SK-N-SH (cell line): ENCODE measurements at regions not wholly inside any gene's neighbourhood (a gene's known extent, or its start where the extent isn't known, plus 50 kb on each side); places are given as distances from the start of the nearest gene placed in this dataset.

Source experiments
- CTCF ChIA-PET: fragments of 300-600, 350-600 bp; formaldehyde crosslinking; extraction: SDS; loops from one replicate; lab custom pipeline; 2021; lab: Yijun Ruan, JAX
- POLR2A ChIA-PET: fragments of 350-600 bp; sonication (Branson Sonifier 250); formaldehyde crosslinking; extraction: SDS; loops from one replicate; lab custom pipeline; 2020; ENCODE audit warnings: antibody characterized with exemption, inconsistent platforms; lab: Yijun Ruan, JAX
- DNase-seq: peaks from one replicate; pipeline ENCODE4 v3.0.0; 2012
- H2AFZ ChIP-seq: fragments of 200-600 bp; sonication (generic); 2 replicates; pipeline ENCODE4 v1.8.1; 2016; ENCODE audit warnings: antibody characterized with exemption, mild to moderate bottlenecking, low read depth
- H3F3A ChIP-seq: fragments of 200-600 bp; sonication (generic); replicated peaks from 2 replicates; pipeline ENCODE3; 2016; ENCODE audit warnings: antibody characterized with exemption, mild to moderate bottlenecking; ENCODE audit not compliant: insufficient read depth
- H3K27ac ChIP-seq, 2 experiments: fragments of 200-500 bp in 1 of 2; fragments of 200-600 bp in 1 of 2; sonication (Bioruptor generic) in 1 of 2; sonication (generic), shearing (Covaris generic) in 1 of 2; 2 replicates each; pipeline versions ENCODE4 v1.5.1 to v1.6.1; 2014 to 2016; ENCODE audit warnings: low read depth in 2 of 2, inconsistent platforms in 1 of 2, low read length in 1 of 2, mild to moderate bottlenecking in 1 of 2, mixed read lengths in 1 of 2
- H3K27me3 ChIP-seq: fragments of 200-600 bp; sonication (generic), shearing (Covaris generic); 2 replicates; pipeline ENCODE4 v1.6.1; 2016; ENCODE audit warnings: mixed run types; ENCODE audit not compliant: insufficient read depth
- H3K36me3 ChIP-seq, 2 experiments: fragments of 200-500 bp in 1 of 2; fragments of 200-600 bp in 1 of 2; sonication (Bioruptor generic) in 1 of 2; sonication (generic) in 1 of 2; replicated peaks in 1 of 2; 2 replicates each; pipeline versions ENCODE3 to v1.5.1; 2014 to 2016; ENCODE audit warnings: low read length in 1 of 2, mild to moderate bottlenecking in 1 of 2; ENCODE audit not compliant: insufficient read depth in 2 of 2, control insufficient read depth in 1 of 2
- H3K4me1 ChIP-seq, 2 experiments: fragments of 200-500 bp in 1 of 2; fragments of 200-600 bp in 1 of 2; sonication (Bioruptor generic) in 1 of 2; sonication (generic), shearing (Covaris generic) in 1 of 2; 2 replicates each; pipeline versions ENCODE4 v1.5.1 to v1.6.1; 2014 to 2016; ENCODE audit warnings: low read depth in 1 of 2, low read length in 1 of 2, mixed run types in 1 of 2; ENCODE audit not compliant: insufficient read depth in 2 of 2, control insufficient read depth in 1 of 2
- H3K4me2 ChIP-seq: fragments of 200-600 bp; sonication (generic), shearing (Covaris generic); 2 replicates; pipeline ENCODE4 v1.6.1; 2017; ENCODE audit warnings: mixed run types
- H3K4me3 ChIP-seq, 2 experiments: fragments of 200-500 bp in 1 of 2; fragments of 200-600 bp in 1 of 2; sonication (Bioruptor generic) in 1 of 2; sonication (generic), shearing (Covaris generic) in 1 of 2; 2 replicates each; pipeline versions ENCODE4 v1.5.1 to v1.8.1; 2014 to 2016; ENCODE audit warnings: low read depth in 2 of 2, inconsistent platforms in 1 of 2, low read length in 1 of 2, mild to moderate bottlenecking in 1 of 2, mixed read lengths in 1 of 2, moderate library complexity in 1 of 2
- H3K79me2 ChIP-seq: fragments of 200-600 bp; sonication (generic); 2 replicates; pipeline ENCODE4 v1.8.1; 2017; ENCODE audit warnings: mild to moderate bottlenecking; ENCODE audit not compliant: insufficient read depth
- H3K9ac ChIP-seq: fragments of 200-600 bp; sonication (generic); 2 replicates; pipeline ENCODE4 v1.6.1; 2017; ENCODE audit warnings: mixed run types
- H3K9me2 ChIP-seq: fragments of 200-600 bp; sonication (generic); 2 replicates; pipeline ENCODE4 v1.6.1; 2017; ENCODE audit warnings: mixed run types
- H3K9me3 ChIP-seq: fragments of 200-600 bp; sonication (generic); 2 replicates; pipeline ENCODE4 v1.6.1; 2017; ENCODE audit warnings: mixed run types, mild to moderate bottlenecking, moderate library complexity
- H4K20me1 ChIP-seq: fragments of 200-600 bp; sonication (generic); 2 replicates; pipeline ENCODE4 v1.6.1; 2017; ENCODE audit warnings: mild to moderate bottlenecking, mixed run types; ENCODE audit not compliant: insufficient read depth
- EP300 ChIP-seq, 2 experiments: IDR thresholded peaks; 2 replicates each; pipeline versions ENCODE4 v1.4.0 to v1.6.1; 2012; ENCODE audit warnings: borderline replicate concordance in 1 of 2, low read depth in 1 of 2, low read length in 1 of 2
- EZH2phosphoT487 ChIP-seq: fragments of 200-600 bp; sonication (generic); IDR thresholded peaks from 2 replicates; pipeline ENCODE4 v1.6.1; 2017; ENCODE audit warnings: low read depth, mixed run types, mild to moderate bottlenecking, antibody characterized with exemption, moderate library complexity, borderline replicate concordance
- FOXJ3 ChIP-seq: sonication (generic); formaldehyde crosslinking; IDR thresholded peaks from 2 replicates; pipeline ENCODE4 v1.5.1; 2020; ENCODE audit warnings: mild to moderate bottlenecking, missing genetic modification reagents
- FOXM1 ChIP-seq: IDR thresholded peaks from 2 replicates; pipeline ENCODE4 v1.4.0; 2012; ENCODE audit warnings: low read depth, mild to moderate bottlenecking
- GATA2 ChIP-seq: sonication (generic); formaldehyde crosslinking; IDR thresholded peaks from 2 replicates; pipeline ENCODE4 v1.5.0; 2020; ENCODE audit warnings: mild to moderate bottlenecking, missing genetic modification reagents
- JUND ChIP-seq: IDR thresholded peaks from 2 replicates; pipeline ENCODE4 v1.4.0; 2012
- MXI1 ChIP-seq: IDR thresholded peaks from 2 replicates; pipeline ENCODE4 v1.6.1; 2012; ENCODE audit warnings: mild to moderate bottlenecking, low read depth, low read length, improper control_type of control experiment
- POLR2AphosphoS5 ChIP-seq: IDR thresholded peaks from 2 replicates; pipeline ENCODE4 v1.6.1; 2012; ENCODE audit warnings: low read depth, low read length
- RAD21 ChIP-seq: IDR thresholded peaks from 2 replicates; pipeline ENCODE4 v1.6.1; 2012; ENCODE audit warnings: mild to moderate bottlenecking, low read length
- RXRA ChIP-seq: IDR thresholded peaks from 2 replicates; pipeline ENCODE4 v1.4.0; 2012; ENCODE audit warnings: low read depth, mild to moderate bottlenecking, borderline replicate concordance
- YY1 ChIP-seq: IDR thresholded peaks from 2 replicates; pipeline ENCODE4 v1.4.0; 2012; ENCODE audit warnings: low read depth, mild to moderate bottlenecking
- WGBS: methylation state at CpG from one replicate; pipeline ENCODE4 v1.1.6; 2017; ENCODE audit warnings: low lambda C conversion rate; 5-methylcytosine and 5-hydroxymethylcytosine counted together
- TF ChIP-seq, protein P1 (sequence below): IDR thresholded peaks from 2 replicates; pipeline ENCODE4 v1.4.0; 2012; ENCODE audit warnings: low read depth, borderline replicate concordance
- TF ChIP-seq, protein P2 (sequence below): IDR thresholded peaks from 2 replicates; pipeline ENCODE4 v1.6.1; 2012; ENCODE audit warnings: mild to moderate bottlenecking, low read depth, low read length, moderate library complexity

- no peak overlapping the region for H3K9ac ChIP-seq
- DNase-seq = no peak
- no peaks in the 10 kb centered on the region for H3K9me3 ChIP-seq
- no peaks in the 10 kb centered on the region; a peak in 1 of 4 replicates for H3K4me1 ChIP-seq
- CTCF ChIA-PET = no interaction called here
- H2AFZ ChIP-seq = no peak overlapping the region
- TF ChIP-seq, protein P1, sequence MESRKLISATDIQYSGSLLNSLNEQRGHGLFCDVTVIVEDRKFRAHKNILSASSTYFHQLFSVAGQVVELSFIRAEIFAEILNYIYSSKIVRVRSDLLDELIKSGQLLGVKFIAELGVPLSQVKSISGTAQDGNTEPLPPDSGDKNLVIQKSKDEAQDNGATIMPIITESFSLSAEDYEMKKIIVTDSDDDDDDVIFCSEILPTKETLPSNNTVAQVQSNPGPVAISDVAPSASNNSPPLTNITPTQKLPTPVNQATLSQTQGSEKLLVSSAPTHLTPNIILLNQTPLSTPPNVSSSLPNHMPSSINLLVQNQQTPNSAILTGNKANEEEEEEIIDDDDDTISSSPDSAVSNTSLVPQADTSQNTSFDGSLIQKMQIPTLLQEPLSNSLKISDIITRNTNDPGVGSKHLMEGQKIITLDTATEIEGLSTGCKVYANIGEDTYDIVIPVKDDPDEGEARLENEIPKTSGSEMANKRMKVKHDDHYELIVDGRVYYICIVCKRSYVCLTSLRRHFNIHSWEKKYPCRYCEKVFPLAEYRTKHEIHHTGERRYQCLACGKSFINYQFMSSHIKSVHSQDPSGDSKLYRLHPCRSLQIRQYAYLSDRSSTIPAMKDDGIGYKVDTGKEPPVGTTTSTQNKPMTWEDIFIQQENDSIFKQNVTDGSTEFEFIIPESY = no peak
- TF ChIP-seq, all 33 proteins: peak for 0
- Histone ChIP-seq H3K27ac (no peak overlapping the region), H3K36me3 (no peaks in the 10 kb centered on the region), H3K4me2 (no peak overlapping the region), H4K20me1 (no peaks in the 10 kb centered on the region), H3F3A (no peaks in the 10 kb centered on the region), H3K9me2 (no peaks in the 10 kb centered on the region), H3K4me3 (no peak overlapping the region), H3K79me2 (no peaks in the 10 kb centered on the region), H3K27me3 (no peaks in the 10 kb centered on the region)
- WGBS = 3% methylated on average over 1 of the region's 1 CpG
- POLR2A ChIA-PET = no interaction called here
These were observed 972.7 kb downstream of the BRD1 start for GRCh38 chr22:48855013-48855412.

GRCh38 chr22:48853627-48854240 is 973.9 kb downstream of the BRD1 start:
- no peak overlapping the region for H2AFZ ChIP-seq
- no peaks in the 10 kb centered on the region for H3F3A ChIP-seq
- ChIA-PET POLR2A (no interaction called here), CTCF (no interaction called here)
- H4K20me1 ChIP-seq = no peaks in the 10 kb centered on the region
- H3K4me1 ChIP-seq = no peaks in the 10 kb centered on the region; a peak in 1 of 4 replicates
- no peak for DNase-seq
- no peak overlapping the region for H3K4me3 ChIP-seq
- no peak overlapping the region for H3K27ac ChIP-seq
- 7% methylated on average over 3 of the region's 7 CpGs for WGBS
- H3K9ac ChIP-seq = no peak overlapping the region
- H3K4me2 ChIP-seq = no peak overlapping the region
- no peaks in the 10 kb centered on the region for H3K36me3 ChIP-seq
- TF ChIP-seq, protein P2, sequence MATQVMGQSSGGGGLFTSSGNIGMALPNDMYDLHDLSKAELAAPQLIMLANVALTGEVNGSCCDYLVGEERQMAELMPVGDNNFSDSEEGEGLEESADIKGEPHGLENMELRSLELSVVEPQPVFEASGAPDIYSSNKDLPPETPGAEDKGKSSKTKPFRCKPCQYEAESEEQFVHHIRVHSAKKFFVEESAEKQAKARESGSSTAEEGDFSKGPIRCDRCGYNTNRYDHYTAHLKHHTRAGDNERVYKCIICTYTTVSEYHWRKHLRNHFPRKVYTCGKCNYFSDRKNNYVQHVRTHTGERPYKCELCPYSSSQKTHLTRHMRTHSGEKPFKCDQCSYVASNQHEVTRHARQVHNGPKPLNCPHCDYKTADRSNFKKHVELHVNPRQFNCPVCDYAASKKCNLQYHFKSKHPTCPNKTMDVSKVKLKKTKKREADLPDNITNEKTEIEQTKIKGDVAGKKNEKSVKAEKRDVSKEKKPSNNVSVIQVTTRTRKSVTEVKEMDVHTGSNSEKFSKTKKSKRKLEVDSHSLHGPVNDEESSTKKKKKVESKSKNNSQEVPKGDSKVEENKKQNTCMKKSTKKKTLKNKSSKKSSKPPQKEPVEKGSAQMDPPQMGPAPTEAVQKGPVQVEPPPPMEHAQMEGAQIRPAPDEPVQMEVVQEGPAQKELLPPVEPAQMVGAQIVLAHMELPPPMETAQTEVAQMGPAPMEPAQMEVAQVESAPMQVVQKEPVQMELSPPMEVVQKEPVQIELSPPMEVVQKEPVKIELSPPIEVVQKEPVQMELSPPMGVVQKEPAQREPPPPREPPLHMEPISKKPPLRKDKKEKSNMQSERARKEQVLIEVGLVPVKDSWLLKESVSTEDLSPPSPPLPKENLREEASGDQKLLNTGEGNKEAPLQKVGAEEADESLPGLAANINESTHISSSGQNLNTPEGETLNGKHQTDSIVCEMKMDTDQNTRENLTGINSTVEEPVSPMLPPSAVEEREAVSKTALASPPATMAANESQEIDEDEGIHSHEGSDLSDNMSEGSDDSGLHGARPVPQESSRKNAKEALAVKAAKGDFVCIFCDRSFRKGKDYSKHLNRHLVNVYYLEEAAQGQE = no peak
- no peak for TF ChIP-seq EP300 (IDR thresholded peaks at IDR 0.05; ENCODE audit: borderline replicate concordance in 1 of 2, low read depth in 1 of 2, low read length in 1 of 2)
- TF ChIP-seq EZH2phosphoT487 = no peak
- TF ChIP-seq GATA2 (CRISPR knock-in tag) = no peak
- TF ChIP-seq, protein P1 = no peak
- no peak for TF ChIP-seq YY1
- no peak for TF ChIP-seq RXRA
- no peak for TF ChIP-seq RAD21
- TF ChIP-seq FOXM1 = no peak
- TF ChIP-seq FOXJ3 (CRISPR knock-in tag) = no peak
- no peak for TF ChIP-seq MXI1
- no peak for TF ChIP-seq JUND
- TF ChIP-seq POLR2AphosphoS5 = no peak
- no peaks in the 10 kb centered on the region for H3K9me3 ChIP-seq
- no peaks in the 10 kb centered on the region for H3K27me3 ChIP-seq
- no peaks in the 10 kb centered on the region for H3K9me2 ChIP-seq
- no peaks in the 10 kb centered on the region for H3K79me2 ChIP-seq
